Right atrium auricular region (tissue), 2 donors: ENCODE measurements at regions not wholly inside any gene's neighbourhood (a gene's known extent, or its start where the extent isn't known, plus 50 kb on each side); places are given as distances from the start of the nearest gene placed in this dataset.

ENCODE experiments used
- DNase-seq: peaks from one replicate; pipeline ENCODE4 v3.0.0-alpha.2; 2019; ENCODE audit warnings: low spot score
- H3K27ac ChIP-seq, 2 donors: fragments of 200-600 bp; sonication (generic); 1 replicate in 1 of 2; 2 replicates in 1 of 2; pipeline ENCODE4 v1.5.1; 2016 to 2019
- H3K27me3 ChIP-seq, 2 donors: fragments of 200-600 bp; sonication (generic); one replicate each; pipeline versions ENCODE4 v1.5.1 to v1.6.0; 2017 to 2019
- H3K36me3 ChIP-seq: fragments of 200-600 bp; sonication (generic); one replicate; pipeline ENCODE4 v1.5.1; 2016
- H3K4me1 ChIP-seq, 2 donors: fragments of 200-600 bp; sonication (generic); one replicate each; pipeline versions ENCODE4 v1.5.1 to v1.6.0; 2017 to 2019
- H3K4me3 ChIP-seq, 2 donors: fragments of 200-600 bp; sonication (generic); 1 replicate in 1 of 2; 2 replicates in 1 of 2; pipeline ENCODE4 v1.5.1; 2017 to 2019; ENCODE audit warnings: mild to moderate bottlenecking in 1 of 2, moderate library complexity in 1 of 2
- H3K9me3 ChIP-seq, 2 donors: fragments of 200-600 bp; sonication (generic); one replicate each; pipeline ENCODE4 v1.5.1; 2019
- TF ChIP-seq, protein P1 (sequence below), 2 donors: fragments of 200-600 bp; sonication (generic); IDR thresholded peaks; one replicate each; pipeline ENCODE4 v1.5.1; 2019; ENCODE audit warnings: antibody characterized with exemption in 2 of 2

- Histone ChIP-seq H3K27me3 (no peaks in the 10 kb centered on the region), H3K27ac (no peak overlapping the region), H3K36me3 (no peaks in the 10 kb centered on the region), H3K4me3 (no peak overlapping the region), H3K4me1 (no peaks in the 10 kb centered on the region), H3K9me3 (no peaks in the 10 kb centered on the region)
- no peak for DNase-seq
- TF ChIP-seq, protein P1, sequence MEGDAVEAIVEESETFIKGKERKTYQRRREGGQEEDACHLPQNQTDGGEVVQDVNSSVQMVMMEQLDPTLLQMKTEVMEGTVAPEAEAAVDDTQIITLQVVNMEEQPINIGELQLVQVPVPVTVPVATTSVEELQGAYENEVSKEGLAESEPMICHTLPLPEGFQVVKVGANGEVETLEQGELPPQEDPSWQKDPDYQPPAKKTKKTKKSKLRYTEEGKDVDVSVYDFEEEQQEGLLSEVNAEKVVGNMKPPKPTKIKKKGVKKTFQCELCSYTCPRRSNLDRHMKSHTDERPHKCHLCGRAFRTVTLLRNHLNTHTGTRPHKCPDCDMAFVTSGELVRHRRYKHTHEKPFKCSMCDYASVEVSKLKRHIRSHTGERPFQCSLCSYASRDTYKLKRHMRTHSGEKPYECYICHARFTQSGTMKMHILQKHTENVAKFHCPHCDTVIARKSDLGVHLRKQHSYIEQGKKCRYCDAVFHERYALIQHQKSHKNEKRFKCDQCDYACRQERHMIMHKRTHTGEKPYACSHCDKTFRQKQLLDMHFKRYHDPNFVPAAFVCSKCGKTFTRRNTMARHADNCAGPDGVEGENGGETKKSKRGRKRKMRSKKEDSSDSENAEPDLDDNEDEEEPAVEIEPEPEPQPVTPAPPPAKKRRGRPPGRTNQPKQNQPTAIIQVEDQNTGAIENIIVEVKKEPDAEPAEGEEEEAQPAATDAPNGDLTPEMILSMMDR (IDR thresholded peaks at IDR 0.05): no peak
Observed at GRCh38 chr7:49174396-49174795, 250.0 kb downstream of the CDC14C start.

GRCh38 chr7:49187543-49188268 lies 263.4 kb downstream of the CDC14C start:
- H3K4me3 ChIP-seq: no peak overlapping the region
- no peaks in the 10 kb centered on the region for H3K9me3 ChIP-seq
- no peaks in the 10 kb centered on the region for H3K36me3 ChIP-seq
- H3K4me1 ChIP-seq: no peaks in the 10 kb centered on the region
- TF ChIP-seq, protein P1 (IDR thresholded peaks at IDR 0.05): no peak
- H3K27me3 ChIP-seq: no peaks in the 10 kb centered on the region
- H3K27ac ChIP-seq: no peak overlapping the region
- no peak for DNase-seq

GRCh38 chr7:49228426-49229098 lies 304.2 kb downstream of the CDC14C start:
- no peaks in the 10 kb centered on the region for H3K4me1 ChIP-seq
- TF ChIP-seq, protein P1 (IDR thresholded peaks at IDR 0.05): no peak
- H3K27me3 ChIP-seq: no peaks in the 10 kb centered on the region
- H3K36me3 ChIP-seq: no peaks in the 10 kb centered on the region
- no peak overlapping the region for H3K4me3 ChIP-seq
- H3K9me3 ChIP-seq: no peaks in the 10 kb centered on the region
- no peak for DNase-seq
- H3K27ac ChIP-seq: no peak overlapping the region

DNA sequence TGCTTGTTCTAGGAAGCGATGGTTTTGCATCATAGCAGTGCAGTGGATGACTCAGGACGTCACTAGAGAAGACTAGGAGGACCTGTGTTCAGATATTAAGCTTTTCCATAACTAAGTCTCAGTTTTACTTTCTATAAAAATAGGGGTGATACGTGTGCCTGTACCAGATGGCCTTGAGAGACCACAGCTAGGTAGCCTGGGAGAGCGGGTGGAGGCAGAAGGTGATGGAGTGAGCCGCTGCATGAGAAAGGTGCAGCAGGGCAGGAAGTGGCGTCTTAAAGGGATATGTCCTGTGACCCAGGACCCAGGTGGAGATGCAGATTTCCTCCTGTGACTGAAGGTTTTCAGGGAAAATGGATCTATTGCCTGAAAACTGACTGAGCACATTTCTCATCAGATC lies 304.9 kb downstream of the CDC14C start:
- TF ChIP-seq, protein P1 (IDR thresholded peaks at IDR 0.05): no peak
- no peaks in the 10 kb centered on the region for H3K9me3 ChIP-seq
- no peak for DNase-seq
- H3K36me3 ChIP-seq: no peaks in the 10 kb centered on the region
- H3K4me3 ChIP-seq: no peak overlapping the region
- H3K4me1 ChIP-seq: no peaks in the 10 kb centered on the region
- H3K27me3 ChIP-seq: no peaks in the 10 kb centered on the region
- H3K27ac ChIP-seq: no peak overlapping the region

DNA sequence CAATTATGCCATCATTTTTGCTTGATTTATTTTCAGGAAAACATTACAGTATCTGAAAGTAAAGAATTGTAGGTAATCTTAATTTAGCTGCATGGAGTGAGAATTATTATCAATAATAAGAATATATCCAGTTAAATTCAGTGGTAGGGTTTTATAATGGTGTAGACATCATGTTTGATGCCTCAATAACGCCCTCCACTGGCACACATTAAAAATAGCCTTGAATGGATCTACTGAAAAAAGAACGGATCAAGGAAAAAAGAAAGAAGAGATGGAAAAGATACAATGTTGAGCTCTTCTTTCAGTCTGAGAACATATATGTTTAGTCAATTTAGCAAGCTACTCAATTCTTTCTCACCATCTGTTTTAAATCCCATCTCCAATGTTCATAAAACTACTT lies 319.2 kb downstream of the CDC14C start:
- DNase-seq: no peak
- H3K27ac ChIP-seq: no peak overlapping the region
- H3K4me1 ChIP-seq: no peaks in the 10 kb centered on the region
- no peaks in the 10 kb centered on the region for H3K36me3 ChIP-seq
- TF ChIP-seq, protein P1 (IDR thresholded peaks at IDR 0.05): no peak
- H3K4me3 ChIP-seq: no peak overlapping the region
- no peaks in the 10 kb centered on the region for H3K27me3 ChIP-seq
- peaks cover 0 to 7% of the 10 kb centered on the region in 2 donors for H3K9me3 ChIP-seq
